Neural crest cell (in vitro differentiated cells): ENCODE measurements at regions not wholly inside any gene's neighbourhood (a gene's known extent, or its start where the extent isn't known, plus 50 kb on each side); places are given as distances from the start of the nearest gene placed in this dataset.
"Not testable (repeated sequence)": the region's sequence is repeated elsewhere in the genome, so short reads cannot be mapped to it uniquely, and the experiment has no call there.

ENCODE experiments used
- DNase-seq: peaks from one replicate; pipeline ENCODE4 v3.0.0; 2021; ENCODE audit warnings: low read depth, mixed read lengths, low spot score
- H3K27ac Mint-ChIP-seq: one replicate; pipeline ENCODE4 v1.8.0; 2021; ENCODE audit warnings: mild to moderate bottlenecking, mixed read lengths; ENCODE audit not compliant: unreplicated experiment
- H3K27me3 Mint-ChIP-seq: 2 replicates; pipeline ENCODE4 v1.8.0; 2021; ENCODE audit warnings: low read depth, mild to moderate bottlenecking, mixed read lengths
- H3K36me3 Mint-ChIP-seq: 2 replicates; pipeline ENCODE4 v1.8.0; 2021; ENCODE audit warnings: low read depth, mild to moderate bottlenecking, mixed read lengths
- H3K4me1 Mint-ChIP-seq: 2 replicates; pipeline ENCODE4 v1.8.0; 2021; ENCODE audit warnings: mixed read lengths
- H3K4me3 Mint-ChIP-seq: one replicate; pipeline ENCODE4 v1.8.0; 2021; ENCODE audit warnings: mild to moderate bottlenecking, mixed read lengths
- H3K9me3 Mint-ChIP-seq: 2 replicates; pipeline ENCODE4 v1.8.0; 2021; ENCODE audit warnings: mixed read lengths
- CTCF ChIP-seq: fragments of 200-600 bp; sonication (generic); conservative IDR thresholded peaks from 2 replicates; pipeline ENCODE4 v1.5.0; 2021; ENCODE audit warnings: antibody characterized with exemption, mild to moderate bottlenecking

GRCh38 chr4:42237010-42237409 is 84.6 kb upstream of the BEND4 start:
- Mint-ChIP-seq H3K9me3 (no peaks in the 10 kb centered on the region), H3K36me3 (no peaks in the 10 kb centered on the region)
- no peak for DNase-seq

GRCh38 chr4:42237451-42237850 is 85.0 kb upstream of the BEND4 start:
- Mint-ChIP-seq H3K9me3 (no peaks in the 10 kb centered on the region), H3K27ac (no peak overlapping the region), H3K4me3 (no peak overlapping the region), H3K27me3 (no peaks in the 10 kb centered on the region), H3K4me1 (peaks cover 5% of the 10 kb centered on the region), H3K36me3 (no peaks in the 10 kb centered on the region)
- DNase-seq: no peak
- no peak for TF ChIP-seq CTCF

More at GRCh38 chr4:42237010-42237409, 84.6 kb upstream of the BEND4 start:
- H3K27ac Mint-ChIP-seq: no peak overlapping the region
- H3K27me3 Mint-ChIP-seq: no peaks in the 10 kb centered on the region
- no peak for TF ChIP-seq CTCF
- H3K4me3 Mint-ChIP-seq: no peak overlapping the region
- H3K4me1 Mint-ChIP-seq: peaks cover 5% of the 10 kb centered on the region

GRCh38 chr4:42248972-42249371 is 96.5 kb upstream of the BEND4 start:
- no peak for DNase-seq
- Mint-ChIP-seq H3K9me3 (peaks cover 4% of the 10 kb centered on the region), H3K4me3 (no peak overlapping the region), H3K27me3 (peaks cover 2% of the 10 kb centered on the region), H3K4me1 (no peaks in the 10 kb centered on the region), H3K36me3 (no peaks in the 10 kb centered on the region), H3K27ac (peak overlapping the region; percentile 73)
- no peak for TF ChIP-seq CTCF

- Mint-ChIP-seq H3K27ac (no peak overlapping the region), H3K9me3 (no peaks in the 10 kb centered on the region), H3K27me3 (peaks cover 2% of the 10 kb centered on the region), H3K4me1 (no peaks in the 10 kb centered on the region), H3K36me3 (no peaks in the 10 kb centered on the region), H3K4me3 (no peak overlapping the region)
- TF ChIP-seq CTCF: no peak
- no peak for DNase-seq
Measured at GRCh38 chr4:42252315-42252714, 99.9 kb upstream of the BEND4 start.

- not testable (repeated sequence) for H3K36me3 Mint-ChIP-seq, H3K27ac Mint-ChIP-seq, DNase-seq, H3K4me3 Mint-ChIP-seq, H3K4me1 Mint-ChIP-seq, H3K9me3 Mint-ChIP-seq, H3K27me3 Mint-ChIP-seq
Measured at GRCh38 chr4:42257645-42258044, 105.2 kb upstream of the BEND4 start.

GRCh38 chr4:42262701-42263490 is 110.4 kb upstream of the BEND4 start:
- TF ChIP-seq CTCF: no peak
- no peaks in the 10 kb centered on the region for H3K27me3 Mint-ChIP-seq
- peaks cover 5% of the 10 kb centered on the region for H3K9me3 Mint-ChIP-seq
- H3K36me3 Mint-ChIP-seq: no peaks in the 10 kb centered on the region
- no peaks in the 10 kb centered on the region for H3K4me1 Mint-ChIP-seq
- no peak overlapping the region for H3K4me3 Mint-ChIP-seq
- no peak overlapping the region for H3K27ac Mint-ChIP-seq
- DNase-seq: no peak
